HCT116 (cell line): ENCODE measurements at regions not wholly inside any gene's neighbourhood (a gene's known extent, or its start where the extent isn't known, plus 50 kb on each side); places are given as distances from the start of the nearest gene placed in this dataset.

Experiments
- ATAC-seq: fragments of 200-7000 bp; cut with Tn5 transposase; 2 replicates; pipeline ENCODE4 v1.9.1; 2020; ENCODE audit warnings: mild to moderate bottlenecking, moderate library complexity
- BruUV-seq: library from RNA; stranded (reverse); fragments of 400-500 nt; replicated peaks from 2 replicates; lab custom pipeline; 2021; lab: Mats Ljungman, UMichigan
- CTCF ChIA-PET: fragments of 300-600 bp; sonication (Branson Sonifier 250); formaldehyde crosslinking; loops from one replicate; lab custom pipeline; 2021; ENCODE audit warnings: antibody characterized with exemption; lab: Charles Lee
- POLR2A ChIA-PET: fragments of 300-600, 350-600 bp; sonication (Branson Sonifier 250); formaldehyde crosslinking; loops from one replicate; lab custom pipeline; 2021; ENCODE audit warnings: antibody characterized with exemption; lab: Charles Lee
- RAD21 ChIA-PET, 2 experiments: fragments of 300-600 bp; sonication (Branson Sonifier 250); formaldehyde crosslinking; loops; one replicate each; lab custom pipeline; 2023; ENCODE audit warnings: low total read pairs in 2 of 2; ENCODE audit not compliant: uncharacterized antibody in 2 of 2, unreplicated experiment in 2 of 2, low non-redundant PET in 1 of 2; lab: Charles Lee
- DNase-seq: peaks from one replicate; pipeline ENCODE4 v3.0.0-alpha.2; 2010; ENCODE audit warnings: low read depth, low spot score
- H2AFZ ChIP-seq: fragments of 200-600 bp; shearing (Covaris generic), sonication (generic); 2 replicates; pipeline ENCODE4 v1.6.1; 2017; ENCODE audit warnings: low read depth, mixed run types, mixed read lengths, antibody characterized with exemption, low read length; ENCODE audit not compliant: poor library complexity, severe bottlenecking
- H3K27ac ChIP-seq: 2 replicates; pipeline ENCODE4 v1.5.1; 2012; ENCODE audit warnings: low read depth, low read length
- H3K27me3 ChIP-seq: fragments of 200-600 bp; sonication (generic); 2 replicates; pipeline ENCODE4 v1.6.1; 2016; ENCODE audit warnings: mixed run types, low read length, mixed read lengths; ENCODE audit not compliant: insufficient read depth
- H3K36me3 ChIP-seq, 2 experiments: fragments of 200-500 bp in 1 of 2; fragments of 200-600 bp in 1 of 2; sonication (Bioruptor generic) in 1 of 2; sonication (generic) in 1 of 2; 2 replicates each; pipeline versions ENCODE4 v1.5.1 to v1.6.1; 2014 to 2016; ENCODE audit warnings: low read length in 2 of 2, inconsistent platforms in 1 of 2, mixed read lengths in 1 of 2, mixed run types in 1 of 2; ENCODE audit not compliant: insufficient read depth in 2 of 2, control insufficient read depth in 1 of 2
- H3K4me1 ChIP-seq, 2 experiments: fragments of 200-600 bp in 1 of 2; sonication (generic) in 1 of 2; 2 replicates each; pipeline versions ENCODE4 v1.5.1 to v1.6.1; 2012 to 2017; ENCODE audit warnings: low read length in 2 of 2, inconsistent platforms in 1 of 2, mild to moderate bottlenecking in 1 of 2, mixed read lengths in 1 of 2, mixed run types in 1 of 2, moderate library complexity in 1 of 2; ENCODE audit not compliant: insufficient read depth in 2 of 2, control insufficient read depth in 1 of 2
- H3K4me2 ChIP-seq: fragments of 200-600 bp; sonication (generic); 2 replicates; pipeline ENCODE4 v1.6.1; 2017; ENCODE audit warnings: mixed run types, low read length, mixed read lengths
- H3K4me3 ChIP-seq, 2 experiments: fragments of 200-600 bp in 1 of 2; sonication (generic) in 1 of 2; replicated peaks in 1 of 2; 2 replicates each; pipeline ENCODE4 v1.5.1; 2011 to 2016; ENCODE audit warnings: low read length in 2 of 2, control low read depth in 1 of 2, low read depth in 1 of 2, mild to moderate bottlenecking in 1 of 2, mixed read lengths in 1 of 2, mixed run types in 1 of 2
- H3K79me2 ChIP-seq: fragments of 200-600 bp; sonication (generic); 2 replicates; pipeline ENCODE4 v1.6.1; 2017; ENCODE audit warnings: mild to moderate bottlenecking, mixed run types, low read length, moderate library complexity, mixed read lengths; ENCODE audit not compliant: insufficient read depth
- H3K9ac ChIP-seq: fragments of 200-600 bp; sonication (generic); 2 replicates; pipeline ENCODE4 v1.6.1; 2016; ENCODE audit warnings: low read length, mixed read lengths
- H3K9me2 ChIP-seq: fragments of 200-600 bp; sonication (generic), shearing (Covaris generic); 2 replicates; pipeline ENCODE4 v1.6.1; 2017; ENCODE audit warnings: mixed run types, mild to moderate bottlenecking, moderate library complexity; ENCODE audit not compliant: insufficient read depth
- H3K9me3 ChIP-seq, 2 experiments: fragments of 200-500 bp in 1 of 2; fragments of 200-600 bp in 1 of 2; sonication (Bioruptor generic) in 1 of 2; sonication (generic) in 1 of 2; 2 replicates each; pipeline ENCODE4 v1.6.1; 2014 to 2017; ENCODE audit warnings: low read length in 2 of 2, mixed read lengths in 2 of 2, inconsistent platforms in 1 of 2, low read depth in 1 of 2, mild to moderate bottlenecking in 1 of 2, mixed run types in 1 of 2, moderate library complexity in 1 of 2; ENCODE audit not compliant: control insufficient read depth in 1 of 2, insufficient read depth in 1 of 2
- H4K20me1 ChIP-seq: fragments of 200-600 bp; sonication (generic), shearing (Covaris generic); 2 replicates; pipeline ENCODE4 v1.6.1; 2017; ENCODE audit warnings: mixed run types, mild to moderate bottlenecking, moderate library complexity; ENCODE audit not compliant: insufficient read depth
- CBX3 ChIP-seq: IDR thresholded peaks from 2 replicates; pipeline ENCODE4 v1.6.1; 2012; ENCODE audit warnings: low read depth
- CEBPB ChIP-seq: IDR thresholded peaks from 2 replicates; pipeline ENCODE4 v1.6.1; 2012; ENCODE audit warnings: low read depth
- POLR2AphosphoS5 ChIP-seq: IDR thresholded peaks from 2 replicates; pipeline ENCODE4 v1.6.1; 2011; ENCODE audit warnings: mild to moderate bottlenecking, low read depth, low read length, moderate library complexity
- REST ChIP-seq: IDR thresholded peaks from 2 replicates; pipeline ENCODE4 v1.6.1; 2012; ENCODE audit warnings: low read depth
- SP1 ChIP-seq: IDR thresholded peaks from 2 replicates; pipeline ENCODE4 v1.6.1; 2012; ENCODE audit warnings: low read depth
- SRF ChIP-seq: IDR thresholded peaks from 2 replicates; pipeline ENCODE4 v1.6.1; 2012; ENCODE audit warnings: low read depth
- TCF7L2 ChIP-seq: IDR thresholded peaks from 2 replicates; pipeline ENCODE4 v1.7.0; 2011; ENCODE audit warnings: borderline replicate concordance, inconsistent platforms; ENCODE audit not compliant: insufficient read depth, insufficient read length; ENCODE audit errors: extremely low read depth
- YY1 ChIP-seq: IDR thresholded peaks from 2 replicates; pipeline ENCODE4 v1.6.1; 2011; ENCODE audit warnings: low read length, low read depth, moderate library complexity, mild to moderate bottlenecking; ENCODE audit not compliant: insufficient replicate concordance; ENCODE audit errors: extremely low read depth
- ZBTB33 ChIP-seq: IDR thresholded peaks from 2 replicates; pipeline ENCODE4 v1.6.1; 2011; ENCODE audit warnings: mild to moderate bottlenecking, low read length, moderate library complexity; ENCODE audit not compliant: insufficient replicate concordance; ENCODE audit errors: extremely low read depth
- ZNF274 ChIP-seq: fragments of 200-500 bp; sonication (Bioruptor generic); IDR thresholded peaks from 2 replicates; pipeline ENCODE4 v1.6.1; 2014; ENCODE audit warnings: mild to moderate bottlenecking, low read depth, low read length, inconsistent platforms
- intact Hi-C: fragments of 100-400 bp; cut with micrococcal nuclease; formaldehyde crosslinking; loops from 2 replicates; pipeline ENCODE4 v1.10.0; 2022

- Histone ChIP-seq H3K9me3 (no peaks in the 10 kb centered on the region), H3K9me2 (no peaks in the 10 kb centered on the region), H3K9ac (no peak overlapping the region), H2AFZ (peak overlapping the region; percentile 46), H3K36me3 (no peaks in the 10 kb centered on the region)
- RAD21 ChIA-PET = no interaction called here
- no peak for DNase-seq
- no TSS peak for BruUV-seq
- TF ChIP-seq TCF7L2 = no peak
- no peak for TF ChIP-seq ZBTB33
- no peak for TF ChIP-seq SRF
- TF ChIP-seq REST = no peak
- no peak for TF ChIP-seq YY1
- TF ChIP-seq CEBPB = no peak
- no peak for TF ChIP-seq SP1
- no peak for TF ChIP-seq POLR2AphosphoS5
- no peak for TF ChIP-seq CBX3
- TF ChIP-seq ZNF274 = no peak
- TF ChIP-seq, all 23 proteins: peak for 0
- Histone ChIP-seq H4K20me1 (no peaks in the 10 kb centered on the region), H3K4me1 (no peaks in the 10 kb centered on the region), H3K4me3 (no peak overlapping the region), H3K79me2 (no peaks in the 10 kb centered on the region), H3K4me2 (no peak overlapping the region), H3K27me3 (no peaks in the 10 kb centered on the region), H3K27ac (no peak overlapping the region)
- ChIA-PET CTCF (no interaction called here), POLR2A (no interaction called here)
- intact Hi-C loops = loop anchor here (2.0 to 10.0 kb wide), 3 partner anchors 420 to 1038 kb away; partner anchors contain the start of gene OSGEPL1
- no peak for ATAC-seq
Measured at GRCh38 chr2:190802626-190803209, 77.9 kb upstream of the GLS start.
